HAP-1 (cell line): ENCODE measurements at regions not wholly inside any gene's neighbourhood (a gene's known extent, or its start where the extent isn't known, plus 50 kb on each side); places are given as distances from the start of the nearest gene placed in this dataset.

Experiments
- DNase-seq, 2 experiments: peaks; one replicate each; pipeline ENCODE4 v3.0.0-alpha.2; 2016 to 2020; ENCODE audit warnings: low spot score in 2 of 2
- H3K27me3 ChIP-seq: fragments of 250-450 bp; sonication (Bioruptor Pico); 2 replicates; pipeline ENCODE4 v1.5.1; 2020; ENCODE audit warnings: low read depth, mild to moderate bottlenecking, moderate library complexity
- H3K36me3 ChIP-seq: fragments of 250-450 bp; sonication (Bioruptor Pico); replicated peaks from 2 replicates; pipeline ENCODE4 v1.5.1; 2020; ENCODE audit warnings: mild to moderate bottlenecking
- H3K4me1 ChIP-seq: fragments of 250-450 bp; sonication (Bioruptor Pico); 2 replicates; pipeline ENCODE4 v1.5.1; 2020; ENCODE audit warnings: mild to moderate bottlenecking
- H3K4me3 ChIP-seq: fragments of 250-450 bp; sonication (Bioruptor Pico); 2 replicates; pipeline ENCODE4 v1.5.1; 2020; ENCODE audit warnings: mild to moderate bottlenecking, moderate library complexity
- H3K9me3 ChIP-seq: fragments of 250-450 bp; sonication (Bioruptor Pico); 2 replicates; pipeline ENCODE4 v1.5.1; 2020; ENCODE audit warnings: mild to moderate bottlenecking, moderate library complexity
- in situ Hi-C: fragments of 300-500 bp; cut with MboI; formaldehyde crosslinking; loops from 3 replicates; pipeline ENCODE4 v1.14.3; 2020; ENCODE audit warnings: low sequenced_read_pairs, inconsistent platforms, mixed read lengths

GRCh38 chr13:78780708-78781107 lies 121.8 kb upstream of the OBI1 start:
- H3K4me1 ChIP-seq, result no peaks in the 10 kb centered on the region
- no peaks in the 10 kb centered on the region for H3K36me3 ChIP-seq
- peaks cover 13% of the 10 kb centered on the region for H3K27me3 ChIP-seq
- in situ Hi-C loops, result no loop called here
- H3K4me3 ChIP-seq, result no peak overlapping the region
- DNase-seq, result no peak
- no peaks in the 10 kb centered on the region for H3K9me3 ChIP-seq

- H3K9me3 ChIP-seq, result no peaks in the 10 kb centered on the region
- H3K36me3 ChIP-seq, result no peaks in the 10 kb centered on the region
- DNase-seq, result no peak
- in situ Hi-C loops, result no loop called here
- no peaks in the 10 kb centered on the region for H3K4me1 ChIP-seq
- no peak overlapping the region for H3K4me3 ChIP-seq
- peaks cover 14% of the 10 kb centered on the region for H3K27me3 ChIP-seq
Measured at GRCh38 chr13:78779608-78780007, 120.7 kb upstream of the OBI1 start.

DNA sequence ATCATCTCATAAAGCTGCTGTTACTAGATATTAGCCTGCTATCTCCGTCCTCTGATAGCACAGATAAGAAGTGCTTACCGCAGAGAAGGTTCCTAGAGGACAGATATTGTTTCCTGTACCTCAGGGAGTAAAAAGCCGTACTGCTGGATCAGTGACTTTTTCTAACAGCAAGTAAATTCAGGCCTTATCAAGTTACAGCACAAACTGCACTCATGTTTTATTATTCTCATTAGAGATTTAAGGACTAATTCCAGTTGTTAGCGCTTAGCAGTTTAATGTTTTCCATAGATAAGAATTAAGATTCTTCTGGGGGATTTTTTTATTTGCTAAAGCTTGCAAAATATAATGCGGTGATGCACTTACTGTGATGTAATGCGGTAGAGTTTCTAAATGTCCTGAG lies 119.0 kb upstream of the OBI1 start:
- no peak for DNase-seq
- in situ Hi-C loops, result no loop called here

GRCh38 chr13:78777396-78777795 lies 118.4 kb upstream of the OBI1 start:
- in situ Hi-C loops, result no loop called here
- peaks cover 20% of the 10 kb centered on the region for H3K27me3 ChIP-seq
- no peaks in the 10 kb centered on the region for H3K36me3 ChIP-seq
- no peak for DNase-seq
- H3K9me3 ChIP-seq, result no peaks in the 10 kb centered on the region
- H3K4me1 ChIP-seq, result no peaks in the 10 kb centered on the region
- no peak overlapping the region for H3K4me3 ChIP-seq

More for the DNA sequence above, 119.0 kb upstream of the OBI1 start:
- Histone ChIP-seq H3K27me3 (peaks cover 20% of the 10 kb centered on the region), H3K36me3 (no peaks in the 10 kb centered on the region), H3K4me3 (no peak overlapping the region), H3K4me1 (no peaks in the 10 kb centered on the region), H3K9me3 (no peaks in the 10 kb centered on the region)

GRCh38 chr13:78772933-78773332 lies 114.0 kb upstream of the OBI1 start:
- Histone ChIP-seq H3K4me3 (no peak overlapping the region), H3K9me3 (no peaks in the 10 kb centered on the region), H3K27me3 (peaks cover 14% of the 10 kb centered on the region; the same call in 1 of the 2 replicates), H3K36me3 (no peaks in the 10 kb centered on the region), H3K4me1 (no peaks in the 10 kb centered on the region)
- no peak for DNase-seq
- in situ Hi-C loops, result no loop called here

DNA sequence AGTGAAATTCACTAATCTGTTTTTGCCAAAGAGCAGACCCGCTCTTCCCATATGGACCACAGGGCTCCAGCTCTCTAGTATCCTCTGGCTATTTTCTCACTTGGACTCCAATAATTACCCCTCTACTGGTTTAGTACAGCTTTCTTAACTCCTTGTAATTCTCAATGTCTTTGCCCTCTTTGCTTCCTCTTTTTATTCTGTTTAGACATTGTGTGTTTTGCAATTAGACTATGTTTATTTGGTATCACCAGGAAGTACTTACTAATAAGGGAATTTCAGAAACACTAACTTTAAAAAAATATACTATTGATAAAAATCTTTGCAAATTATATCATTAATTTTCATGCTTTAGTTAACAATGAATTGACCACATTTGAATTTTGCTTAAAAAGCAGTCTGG lies 111.6 kb upstream of the OBI1 start:
- in situ Hi-C loops, result no loop called here
- Histone ChIP-seq H3K27me3 (peaks cover 8% of the 10 kb centered on the region; the same call in 1 of the 2 replicates), H3K4me1 (no peaks in the 10 kb centered on the region), H3K36me3 (no peaks in the 10 kb centered on the region), H3K9me3 (no peaks in the 10 kb centered on the region), H3K4me3 (no peak overlapping the region)
- no peak for DNase-seq

GRCh38 chr13:78768950-78769349 lies 110.0 kb upstream of the OBI1 start:
- no peaks in the 10 kb centered on the region for H3K9me3 ChIP-seq
- peaks cover 7% of the 10 kb centered on the region; the same call in 1 of the 2 replicates for H3K27me3 ChIP-seq
- H3K4me3 ChIP-seq, result no peak overlapping the region
- no peak for DNase-seq
- in situ Hi-C loops, result no loop called here
- H3K36me3 ChIP-seq, result no peaks in the 10 kb centered on the region
- H3K4me1 ChIP-seq, result no peaks in the 10 kb centered on the region

- Histone ChIP-seq H3K27me3 (peaks cover 9% of the 10 kb centered on the region), H3K36me3 (no peaks in the 10 kb centered on the region), H3K4me3 (no peak overlapping the region), H3K9me3 (no peaks in the 10 kb centered on the region), H3K4me1 (no peaks in the 10 kb centered on the region)
- no peak for DNase-seq
- in situ Hi-C loops, result no loop called here
Measured at GRCh38 chr13:78764665-78765064, 105.7 kb upstream of the OBI1 start.

- no peaks in the 10 kb centered on the region for H3K9me3 ChIP-seq
- H3K4me1 ChIP-seq, result no peaks in the 10 kb centered on the region
- peaks cover 9% of the 10 kb centered on the region for H3K27me3 ChIP-seq
- H3K4me3 ChIP-seq, result no peak overlapping the region
- DNase-seq, result no peak
- H3K36me3 ChIP-seq, result no peaks in the 10 kb centered on the region
- in situ Hi-C loops, result no loop called here
Measured at GRCh38 chr13:78762825-78763224, 103.9 kb upstream of the OBI1 start.

GRCh38 chr13:78759704-78760103 lies 100.7 kb upstream of the OBI1 start:
- no peaks in the 10 kb centered on the region for H3K9me3 ChIP-seq
- H3K27me3 ChIP-seq, result peaks cover 12% of the 10 kb centered on the region
- H3K4me1 ChIP-seq, result no peaks in the 10 kb centered on the region; the same call in 1 of the 2 replicates
- H3K36me3 ChIP-seq, result no peaks in the 10 kb centered on the region
- in situ Hi-C loops, result no loop called here
- H3K4me3 ChIP-seq, result no peak overlapping the region
- DNase-seq, result peak in 1 of 2 experiments; percentile 14

GRCh38 chr13:78758549-78758948 lies 99.6 kb upstream of the OBI1 start:
- in situ Hi-C loops, result no loop called here
- Histone ChIP-seq H3K36me3 (no peaks in the 10 kb centered on the region), H3K4me3 (no peak overlapping the region), H3K9me3 (no peaks in the 10 kb centered on the region), H3K4me1 (no peaks in the 10 kb centered on the region; the same call in 1 of the 2 replicates), H3K27me3 (peaks cover 8% of the 10 kb centered on the region)
- no peak for DNase-seq

GRCh38 chr13:78753435-78753834 lies 94.5 kb upstream of the OBI1 start:
- in situ Hi-C loops, result no loop called here
- Histone ChIP-seq H3K36me3 (no peaks in the 10 kb centered on the region), H3K9me3 (no peaks in the 10 kb centered on the region), H3K4me1 (no peaks in the 10 kb centered on the region; the same call in 1 of the 2 replicates), H3K4me3 (no peak overlapping the region), H3K27me3 (peaks cover 11% of the 10 kb centered on the region)
- no peak for DNase-seq

DNA sequence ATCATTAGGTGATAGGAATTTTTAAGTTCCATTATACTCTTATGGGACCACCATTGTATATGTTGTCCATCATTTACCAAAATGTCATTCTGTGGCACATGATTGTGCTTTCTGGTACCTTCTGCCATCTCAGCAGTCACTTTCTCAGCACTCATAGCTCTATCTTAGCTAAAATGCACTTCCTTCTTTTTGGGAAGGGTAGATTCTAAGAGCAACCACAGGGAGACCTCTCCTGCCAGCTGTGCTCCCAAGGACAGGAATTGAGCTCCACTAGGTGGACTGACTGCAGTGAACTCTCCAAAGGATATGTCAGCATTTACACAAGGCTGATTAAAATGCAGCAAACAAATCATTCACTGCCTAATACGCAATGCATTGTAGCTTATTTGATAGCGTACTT lies 91.8 kb upstream of the OBI1 start:
- no peak for DNase-seq
- no peaks in the 10 kb centered on the region for H3K36me3 ChIP-seq
- H3K4me1 ChIP-seq, result no peaks in the 10 kb centered on the region; the same call in 1 of the 2 replicates
- no peak overlapping the region for H3K4me3 ChIP-seq
- in situ Hi-C loops, result no loop called here
- no peaks in the 10 kb centered on the region for H3K9me3 ChIP-seq
- H3K27me3 ChIP-seq, result peaks cover 11% of the 10 kb centered on the region

DNA sequence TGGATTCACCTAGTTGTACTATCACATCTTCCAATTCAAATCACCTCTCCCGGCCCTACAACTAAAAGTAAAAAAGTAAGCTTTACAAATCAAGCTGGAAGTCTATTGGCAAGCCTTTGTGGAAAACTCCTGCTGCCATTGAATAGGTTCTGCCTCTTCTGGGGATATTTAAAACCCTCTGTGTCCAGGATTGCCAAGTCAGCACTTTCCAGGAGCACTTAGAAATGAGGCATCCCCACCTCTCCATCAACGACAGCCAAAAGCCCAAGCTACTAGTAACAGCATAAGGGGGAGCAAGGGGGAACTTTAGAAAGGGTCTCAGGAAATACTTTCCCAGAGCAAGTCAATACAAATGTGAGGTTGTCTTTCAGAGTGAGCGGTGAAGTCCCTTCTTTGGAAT lies 85.0 kb upstream of the OBI1 start:
- in situ Hi-C loops, result no loop called here
- Histone ChIP-seq H3K27me3 (peaks cover 5% of the 10 kb centered on the region), H3K4me1 (no peaks in the 10 kb centered on the region), H3K4me3 (no peak overlapping the region), H3K9me3 (no peaks in the 10 kb centered on the region), H3K36me3 (no peaks in the 10 kb centered on the region)
- no peak for DNase-seq

DNA sequence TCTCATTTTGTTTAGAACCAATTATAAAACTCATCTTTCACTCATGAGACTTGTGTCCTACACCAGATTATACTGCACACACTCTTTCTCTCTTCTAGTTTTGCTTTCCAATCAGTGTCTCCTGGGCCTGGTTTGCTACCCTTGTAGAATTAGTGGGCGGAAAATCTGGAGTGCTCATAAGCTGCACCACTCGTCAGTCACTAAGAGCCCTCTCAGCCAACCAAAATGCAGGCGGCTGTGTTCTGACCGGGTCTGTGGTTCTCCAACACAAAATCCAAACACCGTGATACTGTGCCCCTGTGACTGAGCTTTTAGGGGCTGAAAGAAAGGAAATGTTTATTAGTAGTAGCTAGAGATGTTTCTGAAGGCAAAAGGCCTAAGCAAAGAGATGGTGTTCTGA lies 83.7 kb upstream of the OBI1 start:
- H3K27me3 ChIP-seq, result peaks cover 5% of the 10 kb centered on the region
- H3K4me3 ChIP-seq, result no peak overlapping the region
- H3K9me3 ChIP-seq, result no peaks in the 10 kb centered on the region
- in situ Hi-C loops, result no loop called here
- H3K4me1 ChIP-seq, result no peaks in the 10 kb centered on the region
- no peaks in the 10 kb centered on the region for H3K36me3 ChIP-seq
- DNase-seq, result no peak
